ENCODE measurements at regions not wholly inside any gene's neighbourhood (a gene's known extent, or its start where the extent isn't known, plus 50 kb on each side); places are given as distances from the start of the nearest gene placed in this dataset.

GRCh38 chr15:99909592-99910295, 176.5 kb upstream of the LYSMD4 start:
- Histone ChIP-seq H3K36me3 (ENCODE audit: low read depth) (no peaks in the 10 kb centered on the region), H3F3A (ENCODE audit: insufficient read depth, low read depth) (no peaks in the 10 kb centered on the region), H3K4me2 (no peak overlapping the region), H3K79me2 (ENCODE audit: low read depth) (no peaks in the 10 kb centered on the region), H4K20me1 (ENCODE audit: insufficient read depth) (0 out of 2 replicates have a peak, but pooled peaks cover 3% of the 10 kb centered on the region), H3K4me3 (no peak overlapping the region), H3K27ac (no peak overlapping the region), H3K9me2 (ENCODE audit: insufficient read depth) (no peaks in the 10 kb centered on the region), H2AFZ (no peak overlapping the region), H3K27me3 (ENCODE audit: insufficient read depth, low read depth) (peaks cover 40% of the 10 kb centered on the region), H3K4me1 (replicated peaks; ENCODE audit: insufficient read depth) (no peaks in the 10 kb centered on the region), H3K9me3 (ENCODE audit: insufficient read depth, low read depth) (no peaks in the 10 kb centered on the region)
- ChIA-PET POLR2A (ENCODE audit: unreplicated experiment) (no interaction called here), CTCF (no interaction called here)
- intact Hi-C loops (cut with micrococcal nuclease; ENCODE audit: unreplicated experiment): no loop called here
- peak in 1 of 2 experiments; percentile 12 for DNase-seq
- TF ChIP-seq EZH2 (IDR thresholded peaks at IDR 0.05; ENCODE audit: low read depth) (no peak), CTCF (conservative IDR thresholded peaks at IDR 0.05) (no peak)
- BruUV-seq (replicated peaks): no TSS peak

GRCh38 chr15:99907698-99908097, 174.5 kb upstream of the LYSMD4 start:
- ChIA-PET POLR2A (ENCODE audit: unreplicated experiment) (no interaction called here), CTCF (no interaction called here)
- TF ChIP-seq EZH2 (IDR thresholded peaks at IDR 0.05; ENCODE audit: low read depth) (no peak), CTCF (conservative IDR thresholded peaks at IDR 0.05) (no peak)
- no peak overlapping the region for H2AFZ ChIP-seq
- H3K4me3 ChIP-seq: no peak overlapping the region
- H4K20me1 ChIP-seq (ENCODE audit: insufficient read depth): 0 out of 2 replicates have a peak, but pooled peaks cover 3% of the 10 kb centered on the region
- H3K4me1 ChIP-seq (replicated peaks; ENCODE audit: insufficient read depth): no peaks in the 10 kb centered on the region
- DNase-seq: no peak
- H3K9me2 ChIP-seq (ENCODE audit: insufficient read depth): no peaks in the 10 kb centered on the region
- no TSS peak for BruUV-seq (replicated peaks)
- H3K79me2 ChIP-seq (ENCODE audit: low read depth): no peaks in the 10 kb centered on the region
- H3K27ac ChIP-seq: no peak overlapping the region
- no peaks in the 10 kb centered on the region for H3F3A ChIP-seq (ENCODE audit: insufficient read depth, low read depth)
- H3K36me3 ChIP-seq (ENCODE audit: low read depth): no peaks in the 10 kb centered on the region
- peaks cover 39% of the 10 kb centered on the region for H3K27me3 ChIP-seq (ENCODE audit: insufficient read depth, low read depth)
- H3K9me3 ChIP-seq (ENCODE audit: insufficient read depth, low read depth): no peaks in the 10 kb centered on the region
- intact Hi-C loops (cut with micrococcal nuclease; ENCODE audit: unreplicated experiment): no loop called here
- H3K4me2 ChIP-seq: no peak overlapping the region

DNA sequence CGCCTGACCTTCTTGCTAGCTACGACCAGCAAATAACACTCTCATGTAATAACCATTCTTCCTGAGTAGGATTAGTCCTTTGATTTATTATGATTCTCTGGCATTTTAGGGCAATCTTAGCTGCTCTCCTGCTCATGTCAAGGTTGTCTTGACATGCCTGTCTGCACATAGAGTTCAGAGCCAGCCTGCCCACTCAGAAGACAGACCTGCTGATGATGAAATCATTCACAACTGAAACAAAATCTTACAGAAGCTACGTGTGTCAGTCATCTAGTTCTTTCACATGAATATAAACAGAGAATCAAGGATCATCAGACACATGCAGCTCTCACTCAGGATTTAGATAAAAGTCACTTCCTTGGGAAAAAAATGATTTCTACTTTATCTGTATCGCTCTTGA, 173.6 kb upstream of the LYSMD4 start:
- H3K27me3 ChIP-seq (ENCODE audit: insufficient read depth, low read depth): peaks cover 30% of the 10 kb centered on the region
- CTCF ChIA-PET: no interaction called here

More for the DNA sequence above, 173.6 kb upstream of the LYSMD4 start:
- TF ChIP-seq CTCF (conservative IDR thresholded peaks at IDR 0.05): no peak
- no peak for TF ChIP-seq EZH2 (IDR thresholded peaks at IDR 0.05; ENCODE audit: low read depth)
- H3K27ac ChIP-seq: no peak overlapping the region
- H3F3A ChIP-seq (ENCODE audit: insufficient read depth, low read depth): no peaks in the 10 kb centered on the region
- intact Hi-C loops (cut with micrococcal nuclease; ENCODE audit: unreplicated experiment): no loop called here
- H3K4me1 ChIP-seq (replicated peaks; ENCODE audit: insufficient read depth): no peaks in the 10 kb centered on the region
- no TSS peak for BruUV-seq (replicated peaks)
- no peak overlapping the region for H3K4me2 ChIP-seq
- H4K20me1 ChIP-seq (ENCODE audit: insufficient read depth): 0 out of 2 replicates have a peak, but pooled peaks cover 3% of the 10 kb centered on the region
- H3K9me2 ChIP-seq (ENCODE audit: insufficient read depth): no peaks in the 10 kb centered on the region
- H3K79me2 ChIP-seq (ENCODE audit: low read depth): no peaks in the 10 kb centered on the region
- DNase-seq: no peak
- no peak overlapping the region for H3K4me3 ChIP-seq
- no peaks in the 10 kb centered on the region for H3K36me3 ChIP-seq (ENCODE audit: low read depth)
- POLR2A ChIA-PET (ENCODE audit: unreplicated experiment): no interaction called here
- H2AFZ ChIP-seq: no peak overlapping the region
- no peaks in the 10 kb centered on the region for H3K9me3 ChIP-seq (ENCODE audit: insufficient read depth, low read depth)

Measured in PC-9 (cell line).